ENCODE measurements at regions not wholly inside any gene's neighbourhood (a gene's known extent, or its start where the extent isn't known, plus 50 kb on each side); places are given as distances from the start of the nearest gene placed in this dataset.

DNA sequence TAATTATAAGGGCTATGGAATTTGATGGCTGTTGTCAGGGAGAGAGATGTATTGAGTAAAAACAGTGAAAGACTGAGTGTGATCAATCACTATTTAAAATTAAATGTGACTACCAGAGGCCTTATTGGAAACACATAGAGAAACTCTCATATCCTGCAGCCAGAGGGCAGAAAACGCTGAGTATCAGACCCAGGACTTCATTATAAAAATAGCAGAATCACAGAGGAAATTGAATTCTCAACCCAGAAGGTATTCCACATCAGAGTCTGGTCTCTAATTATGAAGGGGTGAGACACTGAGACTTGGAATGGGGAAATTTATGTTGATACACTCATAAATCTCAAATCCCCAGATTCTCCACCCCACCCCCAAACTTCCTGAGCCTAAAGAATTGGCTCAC is 69.5 kb upstream of the IL6 start:
- DNase-seq = no peak

DNA sequence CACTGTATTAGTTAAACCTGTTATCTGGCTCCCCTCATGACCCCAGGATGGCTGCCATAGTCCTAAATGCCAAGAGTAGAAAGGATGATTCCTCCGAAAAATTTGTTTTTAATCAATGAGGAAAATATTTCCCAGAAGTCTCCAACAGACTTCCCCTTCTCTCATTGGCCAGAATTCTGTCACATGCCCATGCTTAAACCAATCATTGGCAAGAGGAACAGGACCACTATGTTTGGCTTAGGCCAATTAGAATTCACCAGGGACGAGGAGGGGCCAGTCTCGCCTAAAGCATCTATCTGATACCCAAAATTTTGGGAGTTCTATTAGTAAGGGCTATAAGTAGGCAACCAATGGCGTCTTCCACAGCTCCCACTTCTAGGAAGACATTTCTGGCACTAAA is 71.2 kb upstream of the IL6 start:
- no peak for DNase-seq

DNA sequence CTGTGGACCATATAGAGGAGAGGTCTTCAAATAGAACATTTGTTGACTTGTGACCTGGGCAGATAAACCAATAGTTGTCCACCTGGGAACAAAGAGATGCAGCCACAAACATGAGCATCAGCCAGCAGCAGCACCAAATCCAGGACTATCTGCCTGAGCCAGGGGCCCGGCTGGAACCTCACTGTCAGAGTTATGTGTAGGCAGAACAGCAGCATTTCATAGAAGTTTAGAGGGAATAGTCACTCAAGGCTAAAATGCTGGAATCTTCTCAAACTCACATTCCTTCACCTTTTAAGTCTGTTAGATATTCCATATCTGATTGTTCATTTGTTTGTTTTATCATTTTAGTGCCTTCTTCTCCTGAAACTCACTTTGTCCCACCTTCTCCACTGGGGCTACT is 72.2 kb upstream of the IL6 start:
- DNase-seq = no peak

DNA sequence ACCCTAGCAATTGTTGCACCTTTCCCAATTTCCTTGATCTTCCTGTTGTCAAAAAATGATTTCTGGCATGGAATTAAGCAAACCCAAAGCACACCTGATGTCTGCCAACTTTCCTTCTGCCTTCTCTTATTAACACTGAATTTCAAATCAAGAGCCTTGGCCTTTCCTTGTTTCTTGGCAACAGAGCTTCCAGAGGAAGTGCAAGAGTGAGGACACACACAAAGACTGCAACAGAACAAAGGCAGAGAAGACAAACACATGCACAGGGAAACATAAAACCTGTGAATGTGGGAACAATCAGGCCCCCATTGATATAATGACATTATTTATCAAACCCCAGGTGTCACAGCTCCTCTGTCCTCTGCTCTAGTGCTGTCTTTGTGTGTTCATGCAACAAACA is 73.0 kb upstream of the IL6 start:
- DNase-seq = no peak

DNA sequence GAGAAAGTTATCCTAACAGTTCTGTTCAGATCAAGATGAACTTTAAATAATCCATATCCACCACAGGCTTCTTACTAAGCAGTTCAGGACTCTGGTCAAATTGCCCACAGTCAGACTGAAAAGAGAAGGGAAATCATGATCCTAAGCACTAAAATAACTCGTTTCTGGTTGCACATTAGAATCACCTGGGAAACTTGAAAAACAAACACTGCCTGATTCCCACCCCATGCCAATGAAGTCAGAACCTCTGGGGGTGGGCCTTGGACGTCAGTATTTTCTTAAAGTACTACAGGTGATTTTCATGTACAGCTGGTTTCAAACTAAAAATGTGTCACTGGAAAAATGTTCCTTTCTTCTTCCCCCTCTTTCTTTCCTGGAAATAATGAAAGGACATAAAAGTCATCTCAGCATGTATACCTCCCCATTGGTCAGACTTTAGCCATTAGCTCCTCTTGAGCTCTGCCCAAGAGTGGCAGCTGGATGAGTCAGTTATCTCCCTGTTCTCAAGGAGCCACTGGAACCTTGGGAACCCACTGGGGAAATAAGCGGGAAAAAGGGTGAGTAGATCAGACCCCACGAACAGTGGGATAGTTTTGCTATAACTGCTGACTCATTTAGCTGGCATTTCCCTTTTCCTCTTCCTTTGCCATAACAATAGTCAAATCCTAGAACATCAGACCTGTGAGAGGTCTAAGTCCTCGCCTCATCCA is 75.3 kb upstream of the IL6 start:
- DNase-seq = no peak

DNA sequence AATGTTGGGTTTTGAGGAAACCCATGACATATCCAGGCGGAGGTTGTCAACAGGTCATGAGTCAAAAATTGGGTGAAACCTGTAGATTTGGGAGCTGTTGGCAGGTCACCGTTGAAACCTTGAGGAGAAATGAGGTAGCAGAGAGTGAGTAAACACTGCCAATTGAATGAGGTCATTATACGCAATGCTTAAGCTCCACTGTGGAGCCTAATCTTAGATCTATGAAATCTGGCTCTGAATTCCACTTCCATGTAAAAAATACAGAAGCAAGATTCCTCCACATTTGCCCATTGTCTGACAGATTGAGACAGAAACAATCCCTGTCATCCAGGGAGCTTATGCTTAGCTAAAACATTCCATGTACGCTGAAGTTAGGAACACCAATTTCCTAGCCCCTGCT is 76.0 kb upstream of the IL6 start:
- no peak for DNase-seq

DNA sequence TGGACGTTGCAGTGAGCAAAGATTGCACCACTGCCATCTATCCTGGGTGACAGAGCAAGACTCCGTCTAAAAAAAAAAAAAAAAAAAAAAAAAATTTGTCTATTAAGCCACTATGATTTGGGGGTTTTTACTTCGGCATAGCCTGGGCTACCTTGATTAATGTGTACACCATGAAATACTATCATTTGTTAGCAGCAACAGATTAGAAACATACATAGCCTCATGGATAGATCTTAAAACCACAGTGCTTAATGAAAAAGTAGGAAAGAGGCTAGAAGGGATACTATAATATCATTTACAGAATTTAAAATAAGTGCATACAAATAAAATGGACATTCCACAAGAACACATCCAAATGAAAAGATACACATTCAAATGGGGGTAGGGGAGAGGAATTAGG is 77.3 kb upstream of the IL6 start:
- no peak for DNase-seq

DNA sequence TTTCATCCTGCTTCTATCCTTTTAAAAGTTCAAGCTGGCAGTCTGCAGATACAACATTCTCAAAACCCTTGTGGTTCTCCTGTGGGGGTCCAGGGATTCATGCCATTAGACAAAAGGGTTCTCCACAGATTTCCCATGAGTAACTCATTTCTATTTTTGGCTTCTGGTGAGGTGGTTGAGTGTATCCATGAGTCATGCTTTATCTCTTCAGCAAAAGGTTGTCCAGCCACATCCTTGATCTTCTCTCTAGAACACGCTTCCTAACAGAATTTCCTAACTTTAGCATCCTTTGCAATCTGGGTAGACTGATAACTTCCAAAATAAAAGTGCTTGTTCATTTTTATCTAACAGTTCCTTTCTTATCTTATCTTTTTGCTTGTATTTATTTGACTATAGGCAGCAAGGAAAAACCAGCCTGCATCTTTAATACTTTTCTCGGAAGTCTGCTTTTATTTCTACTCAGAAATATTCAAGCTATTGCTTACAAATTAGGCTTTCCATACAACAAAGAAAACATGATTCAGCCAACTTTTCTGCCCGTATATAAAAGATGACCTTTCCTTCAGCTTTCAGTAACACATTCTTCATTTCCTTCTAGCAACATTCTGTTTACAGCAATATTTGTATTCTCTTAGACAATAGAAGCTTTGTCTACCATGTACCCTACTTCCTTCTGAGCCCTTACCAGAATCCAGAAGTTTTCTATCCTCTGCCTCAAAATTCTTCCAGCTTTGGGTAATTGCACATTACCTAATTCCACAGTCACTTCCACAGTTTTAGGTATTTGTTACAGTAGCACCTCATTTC is 79.3 kb upstream of the IL6 start:
- no peak for DNase-seq

DNA sequence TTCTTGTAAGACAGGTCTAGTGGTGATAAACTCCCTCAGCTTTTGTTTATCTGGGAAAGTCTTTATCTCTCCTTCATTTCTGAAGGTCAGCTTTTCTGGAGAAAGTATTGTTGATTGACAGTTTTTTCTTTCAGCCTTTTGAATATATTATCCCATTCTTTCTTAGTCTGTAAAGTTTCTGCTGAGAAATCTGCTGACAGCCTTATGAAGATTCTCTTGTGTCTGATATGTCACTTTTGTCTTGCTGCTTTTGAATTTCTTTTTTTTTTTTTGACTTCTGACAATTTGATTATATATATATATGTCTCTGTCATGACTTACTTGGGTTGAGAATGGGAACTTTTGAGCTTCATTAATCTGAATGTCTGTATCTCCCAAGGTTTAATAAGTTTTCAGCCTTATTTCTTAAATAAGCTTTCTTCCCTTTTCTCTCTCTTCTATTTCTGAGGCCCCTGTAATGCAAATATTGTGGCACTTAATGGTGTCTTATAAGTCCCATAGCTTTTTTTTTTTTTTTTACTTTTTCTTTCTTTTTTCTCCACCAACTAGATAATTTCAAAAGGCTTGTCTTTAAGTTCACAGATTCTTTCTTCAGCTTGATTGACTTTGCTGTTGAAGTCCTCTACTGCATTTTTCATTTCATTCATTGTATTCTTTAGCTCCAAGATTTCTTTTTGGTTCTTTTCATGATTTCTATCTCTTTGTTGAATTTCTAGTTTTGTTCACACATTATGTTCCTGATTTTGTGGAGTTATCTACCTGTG is 81.4 kb upstream of the IL6 start:
- DNase-seq = no peak

DNA sequence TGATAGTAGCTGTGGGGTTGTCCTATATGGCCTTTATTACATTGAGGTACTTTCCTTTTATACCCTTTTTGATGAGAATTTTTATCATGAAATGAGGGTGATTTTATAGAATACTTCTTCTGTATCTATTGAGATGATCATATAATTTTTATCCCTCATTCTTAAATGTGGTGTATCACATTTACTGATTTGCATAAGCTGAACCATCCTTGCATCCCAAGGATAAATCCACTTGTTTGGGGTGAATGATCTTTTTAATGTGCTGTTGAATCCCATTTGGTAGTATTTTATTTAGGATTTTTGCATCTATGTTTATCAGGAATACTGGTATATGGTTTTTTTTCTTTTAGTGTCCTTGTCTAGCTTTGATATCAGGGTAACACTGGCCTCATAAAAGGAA is 84.5 kb upstream of the IL6 start:
- DNase-seq = no peak

DNA sequence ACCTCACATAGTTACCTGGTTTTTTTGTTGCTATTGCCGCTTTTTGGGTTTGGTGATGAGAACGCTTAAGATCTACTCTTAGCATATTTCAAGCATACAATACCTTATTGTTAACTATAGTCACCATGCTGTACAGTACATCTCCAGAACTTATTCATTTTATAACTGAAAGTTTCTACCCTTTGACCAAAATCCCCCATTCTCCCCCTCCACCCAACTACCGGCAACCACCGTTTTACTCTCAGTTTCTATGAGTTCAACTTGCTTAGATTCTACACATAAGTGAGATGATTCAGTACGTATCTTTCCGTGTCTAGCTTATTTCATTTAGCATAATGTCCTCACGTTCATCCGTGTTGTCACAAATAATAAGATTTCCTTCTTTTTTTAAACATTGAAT is 86.7 kb upstream of the IL6 start:
- DNase-seq = no peak

DNA sequence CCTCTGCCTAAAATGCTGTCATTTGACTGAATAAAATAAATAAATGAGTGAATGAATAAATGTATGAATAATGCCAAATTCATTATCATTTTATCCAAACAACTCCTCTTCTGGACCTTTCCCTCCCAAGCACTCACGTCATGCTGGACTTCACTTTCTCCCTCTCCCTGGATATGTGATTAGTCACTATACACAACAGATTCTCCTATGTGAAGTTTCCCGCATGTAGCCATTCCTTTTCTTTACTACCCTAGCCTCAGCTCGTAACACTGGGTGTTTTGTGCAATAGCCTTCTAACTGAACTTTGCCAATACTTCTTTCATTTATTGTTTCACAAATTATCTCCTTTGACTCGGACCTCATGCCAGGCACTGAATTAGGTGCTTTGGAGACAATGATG is 87.6 kb upstream of the IL6 start:
- DNase-seq = no peak

DNA sequence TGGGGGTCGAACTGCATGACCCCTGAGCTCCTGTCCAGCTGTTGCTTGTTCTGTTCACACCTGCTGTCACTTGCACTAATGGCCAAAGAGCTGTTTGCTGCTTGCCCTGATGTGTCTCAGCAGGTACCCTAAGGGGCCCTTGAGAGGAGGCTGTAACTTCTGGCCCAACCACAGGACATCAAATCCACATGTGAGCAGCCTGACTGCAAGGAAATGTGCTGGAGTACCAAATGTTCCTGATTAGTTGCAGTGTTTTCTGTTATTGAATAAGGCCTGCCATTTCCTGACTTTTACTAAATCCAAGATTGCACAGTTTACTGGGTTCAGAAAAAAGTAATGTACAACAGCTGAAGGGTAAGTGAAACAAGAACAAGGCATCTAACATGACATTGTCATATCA is 91.7 kb upstream of the IL6 start:
- no peak for DNase-seq

DNA sequence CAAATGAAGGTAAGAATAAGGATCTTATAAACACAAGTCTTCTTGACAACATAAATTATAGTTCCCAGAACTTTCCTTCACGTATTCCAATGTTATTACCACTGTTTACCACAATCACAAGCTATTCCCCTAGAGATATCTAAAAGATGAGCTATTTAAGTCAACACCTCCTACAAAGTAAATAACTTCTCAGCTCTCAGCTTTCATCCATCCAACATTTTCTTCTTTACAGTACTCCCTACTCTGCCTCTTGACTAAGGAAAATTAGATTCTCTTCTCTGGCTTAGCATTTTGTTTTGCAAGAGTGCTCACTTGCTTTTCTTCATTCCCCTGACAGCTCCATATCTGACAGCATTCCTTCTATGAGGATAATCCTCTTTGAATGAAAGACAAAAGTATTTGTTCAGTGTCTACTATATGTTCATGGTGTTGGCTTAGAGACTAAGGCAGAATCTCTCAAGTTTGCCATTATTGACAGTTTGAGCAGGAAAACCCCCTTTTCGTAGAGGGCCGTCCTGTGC is 93.0 kb upstream of the IL6 start:
- DNase-seq = no peak

DNA sequence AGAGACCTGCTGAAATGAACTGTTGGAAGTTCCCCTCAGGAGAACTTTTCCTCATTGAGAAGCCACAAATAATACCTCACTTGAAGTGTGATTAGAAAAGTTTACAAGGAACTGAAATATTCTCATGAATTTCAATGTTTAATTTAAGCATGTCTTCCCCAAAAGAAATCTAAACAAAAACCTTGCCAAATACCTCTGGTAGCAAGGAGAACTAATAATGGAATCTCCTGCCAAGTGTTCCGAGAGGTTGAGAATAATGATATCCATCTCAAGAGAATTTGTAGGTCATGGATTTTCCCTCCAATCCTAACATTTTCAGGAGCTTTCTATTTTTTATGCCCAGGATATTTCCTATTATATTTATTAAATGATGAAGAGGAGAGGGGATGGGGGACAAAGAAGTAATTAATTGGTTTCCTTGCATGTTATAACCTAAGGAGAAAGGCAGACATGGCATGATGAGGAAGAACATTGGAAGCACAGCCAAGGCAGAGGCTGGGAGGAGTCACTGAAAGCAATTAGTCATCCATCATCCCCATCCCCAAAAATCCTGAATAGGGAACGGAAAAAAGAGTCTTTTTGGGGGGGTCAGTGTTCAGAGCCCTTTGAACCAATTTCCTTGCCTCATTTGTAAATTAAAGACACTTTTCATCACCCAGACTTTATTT is 93.6 kb upstream of the IL6 start:
- no peak for DNase-seq

DNA sequence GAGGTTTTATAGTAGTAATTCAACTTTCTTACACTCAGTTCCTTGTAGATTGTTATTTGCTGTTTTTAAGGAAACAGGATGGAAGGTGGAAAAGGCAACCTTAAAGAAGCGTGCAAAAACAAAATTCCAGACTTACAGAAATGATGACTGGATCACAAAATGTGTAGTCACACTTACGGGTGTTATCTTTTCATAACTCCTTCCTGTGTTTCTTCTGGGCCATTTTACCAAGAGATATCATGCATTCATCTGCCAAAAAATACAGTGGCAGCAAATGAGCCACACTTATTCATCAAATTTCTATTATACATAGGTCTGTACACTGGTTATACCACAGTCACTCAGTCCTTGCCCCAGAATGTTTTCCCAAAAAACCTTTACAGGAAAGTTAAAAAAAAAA is 94.3 kb upstream of the IL6 start:
- no peak for DNase-seq

DNA sequence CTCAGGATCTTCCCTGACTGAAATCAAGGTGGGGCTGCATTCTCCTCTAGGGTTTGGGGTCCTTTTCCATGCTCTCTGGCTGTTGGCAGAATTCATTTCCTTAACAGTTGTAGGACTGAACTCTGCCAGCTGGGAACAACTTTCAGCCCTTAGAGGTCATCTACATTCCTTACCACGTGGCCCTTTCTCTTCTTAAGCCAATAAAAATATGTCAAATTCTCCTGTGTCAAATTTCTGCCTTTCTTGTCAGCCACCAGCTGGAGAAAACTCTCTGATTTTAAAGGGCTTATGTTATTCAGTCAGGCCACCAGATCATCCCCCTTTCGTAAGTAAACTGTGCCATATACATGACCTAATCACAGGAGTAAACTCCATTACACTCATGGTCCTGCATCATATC is 95.3 kb upstream of the IL6 start:
- DNase-seq = no peak

DNA sequence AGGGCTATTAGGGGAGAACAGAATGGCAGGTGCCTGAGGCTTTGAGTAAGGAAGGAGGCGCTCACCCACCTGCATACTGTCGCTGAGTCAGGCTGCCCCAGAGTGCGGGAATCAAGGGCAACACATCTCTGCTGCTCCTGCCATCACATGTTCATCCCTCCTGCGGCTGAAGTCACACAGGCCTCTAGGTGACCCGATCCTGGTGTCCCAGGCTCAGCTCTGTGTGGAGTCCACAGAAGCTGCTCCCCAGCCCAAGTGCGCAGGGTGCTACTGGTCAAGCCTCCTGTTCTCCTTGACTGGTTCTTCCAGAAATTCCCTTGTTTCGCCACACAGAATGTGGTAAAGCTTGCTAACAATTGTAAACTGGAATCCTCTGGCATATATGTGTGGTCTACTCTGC is 96.9 kb upstream of the IL6 start:
- DNase-seq = no peak

DNA sequence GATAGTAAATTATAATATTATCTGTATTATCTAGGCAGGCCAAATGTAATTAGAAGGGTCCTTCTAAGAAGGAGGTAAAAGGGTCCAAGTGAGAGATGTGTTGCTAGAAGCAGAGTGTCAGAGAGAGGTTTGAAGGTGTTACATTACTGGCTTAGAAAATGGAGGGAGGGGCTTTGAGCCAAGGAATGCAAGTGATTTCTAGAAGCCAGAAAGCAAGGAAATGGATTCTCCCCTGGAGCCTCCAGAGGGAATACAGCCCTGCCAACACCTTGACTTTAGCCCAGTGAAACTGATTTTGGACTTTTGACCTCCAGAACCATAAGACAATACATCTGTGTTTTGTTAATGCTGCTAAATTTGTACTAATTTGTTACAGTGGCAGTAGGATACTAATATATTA is 97.9 kb upstream of the IL6 start:
- no peak for DNase-seq

DNA sequence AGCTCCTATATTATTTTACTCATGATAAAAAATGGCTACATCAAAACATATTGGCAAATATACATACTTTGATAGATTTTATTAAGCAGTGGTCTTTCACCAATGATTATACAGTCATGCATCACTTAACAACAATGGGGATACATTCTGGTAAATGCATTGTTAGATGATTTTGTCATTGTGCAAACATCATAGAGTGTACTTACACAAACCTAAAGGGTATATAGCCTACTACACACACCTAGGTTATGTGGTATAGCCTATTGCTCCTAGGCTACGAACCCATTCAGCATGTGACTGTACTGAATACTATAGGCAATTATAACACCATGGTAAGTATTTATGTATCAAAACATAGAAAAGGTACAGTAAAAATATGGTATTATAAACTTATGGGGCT is 98.9 kb upstream of the IL6 start:
- no peak for DNase-seq

DNA sequence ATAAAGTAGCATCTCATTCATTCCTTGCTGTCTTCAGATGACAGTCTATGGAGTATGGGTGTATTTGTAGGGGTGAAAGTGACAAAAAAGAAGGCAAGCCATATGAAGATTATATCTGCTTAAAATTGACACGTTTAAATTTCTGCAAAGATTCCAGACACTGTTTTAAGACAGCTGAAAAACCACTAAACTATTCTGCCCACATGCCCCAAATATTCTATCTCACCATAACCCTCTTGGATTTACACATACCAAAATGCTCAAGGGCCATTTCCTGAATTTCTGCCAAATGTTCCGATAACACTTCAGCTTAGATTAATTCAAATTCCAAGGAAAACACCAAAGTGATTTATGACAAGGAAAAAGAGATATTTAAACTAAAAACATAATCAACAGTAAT is 99.9 kb upstream of the IL6 start:
- no peak for DNase-seq

DNA sequence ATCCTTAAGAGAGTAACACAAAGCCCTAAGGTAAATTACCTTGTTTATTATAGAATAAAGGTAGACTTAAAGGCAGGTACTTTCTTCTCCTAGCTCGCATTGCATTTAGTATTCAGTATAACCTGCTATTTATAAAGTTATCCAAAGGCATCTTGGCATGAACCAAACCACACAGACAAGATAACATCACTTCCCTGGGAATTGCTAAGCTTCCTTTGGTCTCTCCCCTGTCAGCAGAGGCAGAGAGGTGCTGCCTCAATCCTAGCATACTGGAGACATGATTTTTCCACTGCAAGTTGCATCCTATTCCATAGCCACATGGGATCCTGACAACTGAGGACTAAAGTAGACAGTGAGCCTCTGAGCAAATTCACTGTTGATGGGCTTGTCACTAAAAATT is 101.7 kb upstream of the IL6 start:
- no peak for DNase-seq

DNA sequence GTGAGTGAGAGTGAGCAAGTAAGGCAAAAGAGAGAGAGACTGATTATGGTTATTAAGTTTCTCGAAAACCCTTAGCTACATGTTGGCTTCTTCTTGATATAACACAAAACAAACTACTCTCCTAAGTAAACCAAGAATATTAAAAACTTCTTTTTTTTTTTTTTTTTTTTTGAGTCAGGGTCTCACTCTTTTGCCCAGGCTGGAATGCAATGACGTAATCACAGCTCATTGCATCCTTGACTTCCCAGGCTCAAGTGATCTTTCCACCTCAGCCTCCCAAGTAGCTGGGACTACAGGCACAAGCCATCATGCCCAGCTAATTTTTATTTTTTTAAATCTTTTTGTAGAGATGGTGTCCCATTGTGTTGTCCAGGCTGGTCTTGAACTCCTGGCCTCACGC is 102.2 kb upstream of the IL6 start:
- DNase-seq = no peak

Data from left kidney (tissue), 1 donor.